ENCODE measurements at regions not wholly inside any gene's neighbourhood (a gene's known extent, or its start where the extent isn't known, plus 50 kb on each side); places are given as distances from the start of the nearest gene placed in this dataset.

GRCh38 chr4:117835566-117835965 is 198.7 kb upstream of the NDST3 start:
- H3K9me2 ChIP-seq = no peaks in the 10 kb centered on the region
- H3K4me3 ChIP-seq (ENCODE audit: low read depth in 2 of 2, low read length in 1 of 2) = no peak overlapping the region
- H3K36me3 ChIP-seq (replicated peaks in 1 of 2; ENCODE audit: control insufficient read depth in 1 of 2, insufficient read depth in 2 of 2, low read length in 1 of 2) = no peaks in the 10 kb centered on the region
- H3K4me2 ChIP-seq = no peak overlapping the region
- H3K27ac ChIP-seq (ENCODE audit: low read depth in 2 of 2, low read length in 1 of 2) = no peak overlapping the region
- no peaks in the 10 kb centered on the region for H3F3A ChIP-seq (replicated peaks; ENCODE audit: insufficient read depth)
- DNase-seq = no peak
- ChIA-PET CTCF (interaction anchor here (1.2 kb wide), 1 partner anchor 12 kb away, joined by 3 read pairs; no protein-coding TSS in a partner anchor), POLR2A (no interaction called here)
- no peaks in the 10 kb centered on the region for H3K4me1 ChIP-seq (ENCODE audit: control insufficient read depth in 1 of 2, insufficient read depth in 2 of 2, low read depth in 1 of 2, low read length in 1 of 2)
- H3K9me3 ChIP-seq = no peaks in the 10 kb centered on the region
- TF ChIP-seq EP300 (IDR thresholded peaks at IDR 0.05; ENCODE audit: borderline replicate concordance in 1 of 2, low read depth in 1 of 2, low read length in 1 of 2) = no peak
- TF ChIP-seq NRF1 (IDR thresholded peaks at IDR 0.05; ENCODE audit: low read depth, low read length) = no peak
- TF ChIP-seq TAF1 (IDR thresholded peaks at IDR 0.05; ENCODE audit: borderline replicate concordance, low read depth, low read length) = no peak
- no peak for TF ChIP-seq GABPA (IDR thresholded peaks at IDR 0.05; ENCODE audit: low read depth)
- no peak for TF ChIP-seq CTCF (IDR thresholded peaks at IDR 0.05)
- no peak for TF ChIP-seq USF1 (IDR thresholded peaks at IDR 0.05; ENCODE audit: borderline replicate concordance, low read depth)
- H3K27me3 ChIP-seq (ENCODE audit: insufficient read depth) = no peaks in the 10 kb centered on the region
- H2AFZ ChIP-seq (ENCODE audit: low read depth) = no peak overlapping the region
- H4K20me1 ChIP-seq (ENCODE audit: insufficient read depth) = no peaks in the 10 kb centered on the region
- no peak overlapping the region for H3K9ac ChIP-seq
- H3K79me2 ChIP-seq (ENCODE audit: insufficient read depth) = no peaks in the 10 kb centered on the region
- WGBS (ENCODE audit: low lambda C conversion rate) = 85% methylated on average over 9 of the region's 10 CpGs

- CTCF ChIA-PET = no interaction called here
- POLR2A ChIA-PET = no interaction called here
- WGBS (ENCODE audit: low lambda C conversion rate) = 72% methylated on average over 1 of the region's 1 CpG
- TF ChIP-seq POLR2AphosphoS5 (IDR thresholded peaks at IDR 0.05; ENCODE audit: low read depth, low read length) (no peak), RAD21 (IDR thresholded peaks at IDR 0.05; ENCODE audit: low read length) (no peak), RXRA (IDR thresholded peaks at IDR 0.05; ENCODE audit: borderline replicate concordance, low read depth) (no peak), REST (IDR thresholded peaks at IDR 0.05; ENCODE audit: low read depth, low read length) (no peak), FOSL2 (IDR thresholded peaks at IDR 0.05; ENCODE audit: borderline replicate concordance, low read depth) (no peak), IRF3 (IDR thresholded peaks at IDR 0.05; ENCODE audit: low read depth, low read length) (no peak), MAX (IDR thresholded peaks at IDR 0.05; ENCODE audit: low read depth) (no peak), MEF2A (IDR thresholded peaks at IDR 0.05; ENCODE audit: borderline replicate concordance, low read depth) (no peak), PBX3 (IDR thresholded peaks at IDR 0.05) (no peak), MXI1 (IDR thresholded peaks at IDR 0.05; ENCODE audit: low read depth, low read length) (no peak), USF1 (IDR thresholded peaks at IDR 0.05; ENCODE audit: borderline replicate concordance, low read depth) (no peak), JUND (IDR thresholded peaks at IDR 0.05) (no peak), RCOR1 (IDR thresholded peaks at IDR 0.05; ENCODE audit: low read length) (no peak), GATA2 (CRISPR knock-in tag; IDR thresholded peaks at IDR 0.05) (no peak), CHD2 (IDR thresholded peaks at IDR 0.05; ENCODE audit: low read length, partially characterized antibody) (no peak)
These were observed 189.7 kb upstream of the NDST3 start for GRCh38 chr4:117844594-117844993.

More at GRCh38 chr4:117844594-117844993, 189.7 kb upstream of the NDST3 start:
- H3K4me3 ChIP-seq (ENCODE audit: low read depth in 2 of 2, low read length in 1 of 2) = no peak overlapping the region
- no peaks in the 10 kb centered on the region for H3F3A ChIP-seq (replicated peaks; ENCODE audit: insufficient read depth)
- no peaks in the 10 kb centered on the region for H3K4me1 ChIP-seq (ENCODE audit: control insufficient read depth in 1 of 2, insufficient read depth in 2 of 2, low read depth in 1 of 2, low read length in 1 of 2)
- H3K9me2 ChIP-seq = no peaks in the 10 kb centered on the region
- no peak overlapping the region for H3K27ac ChIP-seq (ENCODE audit: low read depth in 2 of 2, low read length in 1 of 2)
- no peak for DNase-seq
- no peak overlapping the region for H2AFZ ChIP-seq (ENCODE audit: low read depth)
- H3K36me3 ChIP-seq (replicated peaks in 1 of 2; ENCODE audit: control insufficient read depth in 1 of 2, insufficient read depth in 2 of 2, low read length in 1 of 2) = no peaks in the 10 kb centered on the region
- H3K9me3 ChIP-seq = no peaks in the 10 kb centered on the region
- H3K9ac ChIP-seq = no peak overlapping the region
- H4K20me1 ChIP-seq (ENCODE audit: insufficient read depth) = no peaks in the 10 kb centered on the region
- H3K4me2 ChIP-seq = no peak overlapping the region
- H3K79me2 ChIP-seq (ENCODE audit: insufficient read depth) = no peaks in the 10 kb centered on the region
- no peaks in the 10 kb centered on the region for H3K27me3 ChIP-seq (ENCODE audit: insufficient read depth)

All from SK-N-SH (cell line).